Mucosa of rectum (tissue), 2 donors: ENCODE measurements at regions not wholly inside any gene's neighbourhood (a gene's known extent, or its start where the extent isn't known, plus 50 kb on each side); places are given as distances from the start of the nearest gene placed in this dataset.

Experiments used
- H3K27ac ChIP-seq, 2 donors: one replicate each; pipeline ENCODE4 v1.7.0; 2013; ENCODE audit warnings: inconsistent platforms in 2 of 2, low read depth in 2 of 2, low read length in 2 of 2
- H3K27me3 ChIP-seq, 2 donors: one replicate each; pipeline ENCODE4 v1.7.0; 2013; ENCODE audit warnings: low read length in 2 of 2; ENCODE audit not compliant: control insufficient read depth in 2 of 2, insufficient read depth in 2 of 2
- H3K36me3 ChIP-seq, 2 donors: one replicate each; pipeline ENCODE4 v1.7.0; 2013; ENCODE audit warnings: low read length in 2 of 2; ENCODE audit not compliant: control insufficient read depth in 2 of 2, insufficient read depth in 2 of 2
- H3K4me1 ChIP-seq, 2 donors: one replicate each; pipeline ENCODE4 v1.7.0; 2013; ENCODE audit warnings: low read length in 2 of 2, mild to moderate bottlenecking in 1 of 2; ENCODE audit not compliant: control insufficient read depth in 2 of 2, insufficient read depth in 2 of 2
- H3K4me3 ChIP-seq, 2 donors: one replicate each; pipeline ENCODE4 v1.7.0; 2013; ENCODE audit warnings: low read length in 2 of 2
- H3K9ac ChIP-seq, 2 donors: one replicate each; pipeline ENCODE4 v1.7.0; 2013; ENCODE audit warnings: low read length in 2 of 2, low read depth in 1 of 2, mild to moderate bottlenecking in 1 of 2
- H3K9me3 ChIP-seq, 2 donors: one replicate each; pipeline ENCODE4 v1.7.0; 2013; ENCODE audit warnings: low read length in 2 of 2; ENCODE audit not compliant: control insufficient read depth in 2 of 2
- donor health status: healthy.
- donor health status: Normal muscosa, but diverticular disease.

GRCh38 chr15:95511671-95512070 lies 818.8 kb upstream of the NR2F2 start:
- Histone ChIP-seq H3K9ac (no peak overlapping the region), H3K4me1 (no peaks in the 10 kb centered on the region), H3K27me3 (no peaks in the 10 kb centered on the region), H3K36me3 (no peaks in the 10 kb centered on the region), H3K4me3 (no peak overlapping the region), H3K9me3 (no peaks in the 10 kb centered on the region), H3K27ac (no peak overlapping the region)

GRCh38 chr15:95512906-95513305 lies 817.6 kb upstream of the NR2F2 start:
- Histone ChIP-seq H3K9ac (no peak overlapping the region), H3K27ac (no peak overlapping the region), H3K27me3 (no peaks in the 10 kb centered on the region), H3K4me1 (no peaks in the 10 kb centered on the region), H3K36me3 (no peaks in the 10 kb centered on the region), H3K4me3 (no peak overlapping the region), H3K9me3 (no peaks in the 10 kb centered on the region)

- Histone ChIP-seq H3K4me1 (no peaks in the 10 kb centered on the region), H3K27me3 (no peaks in the 10 kb centered on the region), H3K9ac (no peak overlapping the region), H3K9me3 (no peaks in the 10 kb centered on the region), H3K27ac (no peak overlapping the region), H3K36me3 (no peaks in the 10 kb centered on the region), H3K4me3 (no peak overlapping the region)
These were observed 810.6 kb upstream of the NR2F2 start for GRCh38 chr15:95519887-95520286.

GRCh38 chr15:95520511-95520910 lies 810.0 kb upstream of the NR2F2 start:
- Histone ChIP-seq H3K9me3 (no peaks in the 10 kb centered on the region), H3K9ac (no peak overlapping the region), H3K4me3 (no peak overlapping the region), H3K27me3 (no peaks in the 10 kb centered on the region), H3K4me1 (no peaks in the 10 kb centered on the region), H3K36me3 (no peaks in the 10 kb centered on the region), H3K27ac (no peak overlapping the region)

- no peaks in the 10 kb centered on the region for H3K36me3 ChIP-seq
- H3K4me3 ChIP-seq: no peak overlapping the region
- no peaks in the 10 kb centered on the region for H3K9me3 ChIP-seq
- H3K27ac ChIP-seq: no peak overlapping the region
- H3K9ac ChIP-seq: no peak overlapping the region
- no peaks in the 10 kb centered on the region for H3K27me3 ChIP-seq
- H3K4me1 ChIP-seq: no peaks in the 10 kb centered on the region
These were observed 809.6 kb upstream of the NR2F2 start for GRCh38 chr15:95520922-95521321.

- no peak overlapping the region for H3K4me3 ChIP-seq
- H3K36me3 ChIP-seq: no peaks in the 10 kb centered on the region
- H3K9ac ChIP-seq: no peak overlapping the region
- no peak overlapping the region for H3K27ac ChIP-seq
- H3K27me3 ChIP-seq: no peaks in the 10 kb centered on the region
- no peaks in the 10 kb centered on the region for H3K9me3 ChIP-seq
- no peaks in the 10 kb centered on the region for H3K4me1 ChIP-seq
These were observed 808.0 kb upstream of the NR2F2 start for GRCh38 chr15:95522533-95522932.

GRCh38 chr15:95528920-95529319 lies 801.6 kb upstream of the NR2F2 start:
- Histone ChIP-seq H3K36me3 (no peaks in the 10 kb centered on the region), H3K27ac (no peak overlapping the region), H3K27me3 (no peaks in the 10 kb centered on the region), H3K9ac (no peak overlapping the region), H3K4me3 (no peak overlapping the region), H3K9me3 (no peaks in the 10 kb centered on the region), H3K4me1 (no peaks in the 10 kb centered on the region)

- H3K36me3 ChIP-seq: no peaks in the 10 kb centered on the region
- H3K9ac ChIP-seq: no peak overlapping the region
- H3K9me3 ChIP-seq: no peaks in the 10 kb centered on the region
- H3K27me3 ChIP-seq: no peaks in the 10 kb centered on the region
- no peak overlapping the region for H3K27ac ChIP-seq
- no peak overlapping the region for H3K4me3 ChIP-seq
- no peaks in the 10 kb centered on the region for H3K4me1 ChIP-seq
These were observed 793.9 kb upstream of the NR2F2 start for GRCh38 chr15:95536638-95537037.

- Histone ChIP-seq H3K36me3 (no peaks in the 10 kb centered on the region), H3K27ac (no peak overlapping the region), H3K4me3 (no peak overlapping the region), H3K27me3 (no peaks in the 10 kb centered on the region), H3K9me3 (no peaks in the 10 kb centered on the region), H3K4me1 (no peaks in the 10 kb centered on the region), H3K9ac (no peak overlapping the region)
These were observed 791.8 kb upstream of the NR2F2 start for GRCh38 chr15:95538693-95539092.

- Histone ChIP-seq H3K27ac (no peak overlapping the region), H3K4me3 (no peak overlapping the region), H3K4me1 (no peaks in the 10 kb centered on the region), H3K9ac (no peak overlapping the region), H3K36me3 (no peaks in the 10 kb centered on the region), H3K9me3 (no peaks in the 10 kb centered on the region), H3K27me3 (no peaks in the 10 kb centered on the region)
These were observed 789.2 kb upstream of the NR2F2 start for GRCh38 chr15:95541301-95541700.

- H3K4me1 ChIP-seq: no peaks in the 10 kb centered on the region
- H3K9ac ChIP-seq: no peak overlapping the region
- H3K4me3 ChIP-seq: no peak overlapping the region
- no peaks in the 10 kb centered on the region for H3K27me3 ChIP-seq
- no peaks in the 10 kb centered on the region for H3K36me3 ChIP-seq
- H3K9me3 ChIP-seq: no peaks in the 10 kb centered on the region
- no peak overlapping the region for H3K27ac ChIP-seq
These were observed 781.2 kb upstream of the NR2F2 start for GRCh38 chr15:95549168-95549738.
